Stimulated activated CD4-positive, alpha-beta T cell treated with anti-CD3 and anti-CD28 coated beads, TNF-alpha, amount 100 ng/mL, for 48 hours (primary cell): ENCODE measurements at regions not wholly inside any gene's neighbourhood (a gene's known extent, or its start where the extent isn't known, plus 50 kb on each side); places are given as distances from the start of the nearest gene placed in this dataset.

Source experiments
- DNase-seq, 3 donors: peaks; one replicate each; pipeline ENCODE4 v3.0.0-alpha.2; 2020; ENCODE audit warnings: low read depth in 3 of 3

GRCh38 chr6:105611606-105612005 lies 208.7 kb upstream of the PREP start:
- no peak for DNase-seq

DNA sequence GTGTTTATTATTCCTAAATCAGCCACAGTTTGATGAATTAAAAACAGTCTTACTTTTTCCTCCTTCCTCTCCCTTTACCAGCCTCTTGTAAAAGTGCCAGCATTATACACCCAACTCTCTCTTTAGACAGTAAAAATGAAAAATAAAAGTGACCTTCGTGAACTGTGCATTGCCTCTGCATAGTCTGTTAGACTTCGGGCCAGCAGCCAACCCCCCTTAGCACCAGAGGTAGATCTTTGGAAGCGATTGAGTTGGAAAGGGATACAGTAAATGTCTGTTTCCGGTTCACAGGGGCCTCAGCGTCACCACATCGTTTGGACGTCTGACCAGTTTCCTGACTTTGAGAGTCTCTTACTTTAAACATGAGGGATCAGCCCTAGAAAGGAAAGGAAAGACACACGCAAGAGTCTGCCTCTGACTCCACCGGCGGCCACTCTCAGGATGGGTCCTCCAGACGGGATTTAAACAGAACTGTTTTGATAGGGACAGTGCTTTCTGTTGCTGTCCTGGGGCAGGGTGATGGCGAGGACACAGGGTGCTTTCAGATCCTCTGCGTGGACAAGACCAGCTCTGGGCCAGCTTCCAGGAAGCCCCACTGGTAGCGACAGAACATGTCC lies 206.6 kb upstream of the PREP start:
- no peak for DNase-seq

DNA sequence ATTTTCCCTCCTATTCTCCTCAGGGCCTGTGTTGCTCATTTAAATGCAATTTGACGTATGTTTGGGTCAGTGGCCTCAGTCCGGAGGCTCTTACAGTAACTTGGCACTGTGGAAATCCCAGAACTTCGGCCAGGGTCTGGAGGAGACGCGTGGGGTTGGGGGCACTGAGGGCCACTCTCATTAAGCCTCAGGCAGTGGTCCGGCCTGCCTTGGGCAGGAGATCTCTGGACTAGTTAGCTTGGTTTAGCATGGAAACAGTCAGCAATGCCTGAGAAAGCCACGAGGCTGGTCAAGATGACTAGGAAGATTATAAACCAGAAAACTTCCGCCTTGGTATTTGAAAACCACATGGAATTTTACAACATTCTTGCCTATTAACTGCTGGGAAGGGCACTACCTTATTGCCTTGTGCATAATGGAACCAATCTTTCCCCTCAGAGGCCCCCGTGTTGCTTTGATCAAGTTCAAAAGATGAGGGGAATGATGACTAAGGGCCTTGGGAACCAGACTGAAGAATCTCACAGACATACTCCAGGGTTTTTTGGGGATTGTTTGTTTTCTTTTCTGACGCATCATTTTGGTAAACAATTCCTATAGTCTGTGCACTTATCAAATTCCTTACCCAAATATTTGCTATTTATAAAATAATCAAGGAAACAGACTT lies 206.0 kb upstream of the PREP start:
- DNase-seq, result no peak

DNA sequence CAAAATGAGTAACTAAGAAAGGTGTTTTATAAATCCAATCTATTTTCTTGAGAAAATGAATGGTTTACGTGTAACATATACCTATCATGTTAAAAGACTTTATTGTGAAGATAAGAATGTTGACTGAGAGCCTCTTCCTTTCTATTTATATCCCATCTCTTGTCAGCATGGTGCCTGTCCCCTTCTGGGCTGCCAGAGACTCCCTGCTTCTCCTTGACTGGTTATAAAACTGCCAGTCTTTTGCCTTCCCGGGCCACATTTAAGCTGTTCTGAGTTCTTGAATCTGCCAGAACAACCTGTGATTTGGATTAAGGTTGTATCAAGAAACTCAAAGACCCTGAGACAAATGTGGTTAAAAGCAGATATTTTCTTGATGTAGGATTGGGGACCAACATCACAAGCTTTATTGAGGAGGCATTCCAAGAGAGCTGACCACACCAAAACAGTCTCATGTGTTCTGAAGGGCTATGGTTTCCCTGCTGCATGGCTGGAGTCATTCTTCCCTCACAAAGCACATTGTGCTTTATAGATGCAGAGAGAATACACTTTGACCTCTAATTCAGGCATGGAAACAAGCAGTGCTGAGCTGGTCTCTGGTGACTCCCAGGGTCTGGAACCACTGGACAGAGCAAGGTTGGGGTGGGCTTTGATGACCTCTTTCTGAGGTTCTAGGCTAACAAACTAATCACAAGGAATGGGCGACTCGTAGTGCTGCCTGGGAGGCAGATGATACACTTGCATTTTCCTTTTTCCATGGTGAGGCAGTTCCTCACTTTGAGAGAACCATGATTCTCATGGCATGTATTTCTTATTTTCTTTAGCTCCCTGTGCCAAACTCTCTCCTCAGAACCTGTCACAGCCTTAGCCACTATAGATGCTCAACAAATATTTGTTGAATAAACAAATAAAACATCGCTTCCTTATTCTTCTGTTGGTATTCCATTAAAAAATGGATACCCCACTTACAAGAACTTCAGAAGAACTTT lies 205.0 kb upstream of the PREP start:
- no peak for DNase-seq

DNA sequence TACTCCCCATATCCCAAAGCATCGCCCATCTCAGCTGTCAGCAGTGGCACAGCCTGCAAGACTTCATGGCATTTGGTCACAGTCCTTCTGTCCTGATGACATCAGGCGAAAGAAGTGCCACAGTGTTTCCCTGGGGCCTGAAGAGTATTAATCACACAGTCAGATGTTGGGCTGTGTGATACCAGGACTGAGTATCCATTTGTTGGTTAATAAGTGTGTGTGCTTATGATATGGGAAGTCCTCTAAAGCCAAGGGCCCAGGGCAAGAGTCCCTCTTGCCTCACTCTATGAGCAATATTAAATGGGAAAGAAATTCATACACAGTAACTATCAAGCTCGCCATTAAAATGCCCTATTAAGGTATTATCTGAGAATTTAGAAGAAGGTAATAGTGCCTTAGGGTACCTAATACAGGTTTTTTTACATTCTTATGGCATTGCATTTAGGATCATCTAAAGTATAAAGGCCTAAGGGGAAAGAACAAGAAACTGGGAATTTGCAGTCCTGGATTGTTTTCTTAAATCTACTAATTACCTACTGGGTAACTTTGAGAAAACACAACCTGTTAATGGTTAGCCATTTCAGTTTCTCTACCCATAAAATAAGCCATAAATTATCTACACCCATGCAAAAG lies 204.1 kb upstream of the PREP start:
- DNase-seq, result no peak

- no peak for DNase-seq
Observed at GRCh38 chr6:105604587-105604884, 201.7 kb upstream of the PREP start.

GRCh38 chr6:105603788-105604586 lies 201.1 kb upstream of the PREP start:
- DNase-seq, result no peak

- DNase-seq, result peak in 2 of 3 donors; percentile 18 to 37
Observed at GRCh38 chr6:105601541-105602236, 198.8 kb upstream of the PREP start.

- DNase-seq, result no peak
Observed at GRCh38 chr6:105600336-105601260, 197.7 kb upstream of the PREP start.

DNA sequence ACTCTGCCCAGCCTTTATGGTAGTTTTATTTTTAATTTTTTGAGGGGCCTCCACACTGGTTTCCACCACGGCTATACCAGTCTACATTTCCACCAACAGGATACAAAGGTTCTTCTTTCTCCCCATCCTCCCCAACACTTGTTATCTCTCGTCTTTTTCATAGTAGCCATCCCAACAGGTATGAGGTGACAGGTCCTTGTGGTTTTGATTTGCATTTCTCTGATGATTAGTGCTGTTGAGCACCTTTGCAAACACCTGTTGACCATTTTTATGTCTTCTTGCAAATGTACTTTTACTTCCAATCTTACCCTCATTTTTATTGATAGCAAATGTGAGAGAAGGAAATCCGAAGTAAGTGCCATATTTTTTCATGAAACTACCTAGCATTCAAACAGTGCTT lies 195.4 kb upstream of the PREP start:
- no peak for DNase-seq

GRCh38 chr6:105596284-105596755 lies 193.4 kb upstream of the PREP start:
- DNase-seq, result no peak

DNA sequence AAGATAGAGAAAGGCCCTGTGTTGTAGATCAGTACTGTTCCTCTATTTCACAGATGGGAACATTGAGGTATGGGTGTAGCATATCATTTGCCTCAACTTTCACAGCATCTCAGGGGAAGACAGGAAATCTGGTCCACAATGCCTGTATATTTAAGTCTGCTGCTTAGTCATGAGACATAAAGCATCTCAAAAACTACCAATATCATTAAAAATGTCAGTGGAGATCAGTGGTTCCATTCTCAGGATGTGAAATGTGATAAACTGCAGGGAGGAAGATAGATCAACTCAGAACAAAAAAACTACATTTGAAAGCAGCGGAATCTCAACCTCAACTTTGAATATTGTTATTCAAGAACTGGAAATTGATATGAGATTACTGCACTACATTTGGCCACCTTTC lies 192.9 kb upstream of the PREP start:
- no peak for DNase-seq

GRCh38 chr6:105594821-105595220 lies 191.9 kb upstream of the PREP start:
- DNase-seq, result no peak

- DNase-seq, result no peak
Observed at GRCh38 chr6:105593805-105594671, 191.2 kb upstream of the PREP start.

GRCh38 chr6:105593056-105593690 lies 190.3 kb upstream of the PREP start:
- no peak for DNase-seq

DNA sequence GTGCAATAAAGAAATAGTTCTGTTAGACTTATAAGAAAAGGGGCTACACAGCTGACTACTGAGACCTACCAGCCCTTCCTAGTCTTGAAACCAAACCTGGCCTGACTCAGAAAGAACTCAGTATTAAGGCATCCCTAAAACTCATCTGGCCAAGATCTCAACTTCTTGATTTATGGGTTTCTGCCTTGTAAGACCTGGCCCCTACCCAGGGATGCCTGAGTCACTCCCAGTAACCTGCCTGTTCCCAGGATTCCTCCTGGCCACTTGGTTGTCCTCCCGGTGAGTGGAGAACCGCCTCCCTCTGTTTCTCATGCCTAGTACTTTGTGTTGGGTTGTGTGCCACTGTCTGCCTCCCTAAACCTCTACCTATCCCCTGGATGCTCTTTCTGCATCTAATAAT lies 189.4 kb upstream of the PREP start:
- DNase-seq, result no peak

- DNase-seq, result no peak
Observed at GRCh38 chr6:105591053-105591452, 188.2 kb upstream of the PREP start.

- DNase-seq, result no peak
Observed at GRCh38 chr6:105588123-105588710, 185.3 kb upstream of the PREP start.
